Esophagus squamous epithelium (tissue), 4 donors: ENCODE measurements at regions not wholly inside any gene's neighbourhood (a gene's known extent, or its start where the extent isn't known, plus 50 kb on each side); places are given as distances from the start of the nearest gene placed in this dataset.

Experiments
- CTCF ChIP-seq, 6 experiments: fragments of 450-650 bp in 4 of 6; fragments of 200-600 bp in 2 of 6; sonication (generic) in 2 of 6; IDR thresholded peaks; one replicate each; pipeline ENCODE4 v1.5.1; 2016 to 2019; ENCODE audit warnings: antibody characterized with exemption in 6 of 6, mild to moderate bottlenecking in 4 of 6, moderate library complexity in 4 of 6
- POLR2A ChIP-seq, 4 donors: fragments of 450-650 bp; IDR thresholded peaks; one replicate each; pipeline ENCODE4 v1.6.1; 2017; ENCODE audit warnings: antibody characterized with exemption in 4 of 4, mild to moderate bottlenecking in 4 of 4, moderate library complexity in 3 of 4

DNA sequence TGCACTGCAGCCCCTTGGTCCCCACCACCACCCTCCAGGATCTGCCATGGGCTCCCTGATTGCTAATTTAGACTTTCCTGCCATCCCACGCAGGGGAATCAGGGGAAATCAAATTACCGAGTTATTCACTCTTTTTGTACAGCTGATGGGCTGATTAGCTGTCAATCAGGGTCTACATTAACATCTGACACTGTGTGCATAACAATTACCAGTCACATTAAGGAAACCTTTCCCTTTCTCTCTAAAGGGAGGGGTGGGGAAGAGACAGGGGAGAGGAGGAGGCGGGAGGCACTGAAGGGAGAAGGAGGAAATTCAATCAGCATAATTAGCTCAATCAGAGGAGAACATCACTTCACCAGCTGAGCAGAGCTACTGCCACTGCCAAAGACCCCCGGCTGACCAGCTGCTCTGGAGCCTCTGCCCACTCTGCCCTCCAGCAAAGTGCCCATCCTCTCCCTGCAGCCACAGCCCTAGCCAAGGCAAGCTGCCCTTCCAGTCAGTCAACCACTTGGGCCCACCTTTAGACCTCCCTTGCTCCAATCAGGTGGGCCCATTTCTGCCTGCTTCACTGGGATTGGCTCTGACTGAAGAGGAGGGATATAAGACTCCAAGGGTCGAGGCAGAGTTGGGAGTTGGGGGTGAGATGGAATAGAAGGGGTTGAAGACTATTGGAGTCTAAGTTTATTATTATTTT, 199.3 kb upstream of the ZC3H12A start:
- TF ChIP-seq CTCF (IDR thresholded peaks at IDR 0.05) (no peak), POLR2A (IDR thresholded peaks at IDR 0.05) (no peak)
